Fibroblast of the aortic adventitia (primary cell): ENCODE measurements at regions not wholly inside any gene's neighbourhood (a gene's known extent, or its start where the extent isn't known, plus 50 kb on each side); places are given as distances from the start of the nearest gene placed in this dataset.
"Not testable (repeated sequence)": the region's sequence is repeated elsewhere in the genome, so short reads cannot be mapped to it uniquely, and the experiment has no call there.

ENCODE experiments used
- DNase-seq: peaks from one replicate; pipeline ENCODE4 v3.0.0-alpha.2; 2010; ENCODE audit warnings: low read depth
- H3K4me3 ChIP-seq: 2 replicates; pipeline ENCODE4 v1.5.1; 2011; ENCODE audit warnings: low read depth, mild to moderate bottlenecking, control low read depth, low read length, moderate library complexity
- CTCF ChIP-seq: IDR thresholded peaks from 2 replicates; pipeline ENCODE4 v1.5.1; 2011; ENCODE audit warnings: mild to moderate bottlenecking, low read length, control low read depth, inconsistent platforms; ENCODE audit not compliant: insufficient read depth

- H3K4me3 ChIP-seq: no peak overlapping the region
- DNase-seq: no peak
- TF ChIP-seq CTCF: no peak
These were observed 140.4 kb downstream of the ATPSCKMT start for GRCh38 chr5:10109299-10109698.

- no peak for TF ChIP-seq CTCF
- DNase-seq: no peak
- no peak overlapping the region for H3K4me3 ChIP-seq
These were observed 142.9 kb downstream of the ATPSCKMT start for GRCh38 chr5:10106806-10107205.

- DNase-seq: no peak
- H3K4me3 ChIP-seq: no peak overlapping the region
- TF ChIP-seq CTCF: no peak
These were observed 143.4 kb downstream of the ATPSCKMT start for GRCh38 chr5:10106285-10106684.

GRCh38 chr5:10102706-10103497 is 146.8 kb downstream of the ATPSCKMT start:
- no peak for DNase-seq
- no peak for TF ChIP-seq CTCF
- no peak overlapping the region for H3K4me3 ChIP-seq

GRCh38 chr5:10102235-10102634 is 147.5 kb downstream of the ATPSCKMT start:
- not testable (repeated sequence) for H3K4me3 ChIP-seq, DNase-seq

- no peak for TF ChIP-seq CTCF
- H3K4me3 ChIP-seq: no peak overlapping the region
- no peak for DNase-seq
These were observed 150.1 kb downstream of the ATPSCKMT start for GRCh38 chr5:10099548-10099947.

- no peak for DNase-seq
- TF ChIP-seq CTCF: no peak
- H3K4me3 ChIP-seq: no peak overlapping the region
These were observed 158.0 kb downstream of the ATPSCKMT start for GRCh38 chr5:10091701-10092100.
